Testis (tissue), 2 donors: ENCODE measurements at regions not wholly inside any gene's neighbourhood (a gene's known extent, or its start where the extent isn't known, plus 50 kb on each side); places are given as distances from the start of the nearest gene placed in this dataset.

Experiments used
- DNase-seq: peaks from one replicate; pipeline ENCODE4 v3.0.0-alpha.2; 2019
- H3K27ac ChIP-seq, 2 donors: fragments of 200-600 bp; sonication (generic); one replicate each; pipeline ENCODE4 v1.5.1; 2019
- H3K27me3 ChIP-seq: fragments of 200-600 bp; sonication (generic); one replicate; pipeline ENCODE4 v1.5.1; 2019
- H3K36me3 ChIP-seq: fragments of 200-600 bp; sonication (generic); one replicate; pipeline ENCODE4 v1.5.1; 2017; ENCODE audit warnings: low read depth; ENCODE audit errors: missing control alignments
- H3K4me1 ChIP-seq: fragments of 200-600 bp; sonication (generic); one replicate; pipeline ENCODE4 v1.5.1; 2019
- H3K4me3 ChIP-seq, 2 donors: fragments of 200-600 bp; sonication (generic); one replicate each; pipeline ENCODE4 v1.5.1; 2017 to 2019
- H3K9me3 ChIP-seq: fragments of 200-600 bp; sonication (generic); one replicate; pipeline ENCODE4 v1.5.1; 2017
- POLR2A ChIP-seq: fragments of 450-650 bp; IDR thresholded peaks from one replicate; pipeline ENCODE4 v1.6.1; 2017; ENCODE audit warnings: antibody characterized with exemption, mild to moderate bottlenecking, moderate library complexity
- WGBS, 2 donors: methylation state at CpG; one replicate each; pipeline ENCODE4 v1.1.5; 2018; 5-methylcytosine and 5-hydroxymethylcytosine counted together
- intact Hi-C: fragments of 100-400 bp; cut with DNase I; formaldehyde crosslinking; loops from one replicate; pipeline ENCODE4 v1.15.1; 2023; ENCODE audit warnings: low total_unique reads
- TF ChIP-seq, protein P1 (sequence below), 3 experiments: fragments of 450-650 bp in 2 of 3; fragments of 200-600 bp in 1 of 3; sonication (generic) in 1 of 3; IDR thresholded peaks; one replicate each; pipeline ENCODE4 v1.5.1; 2016 to 2019; ENCODE audit warnings: antibody characterized with exemption in 3 of 3, mild to moderate bottlenecking in 2 of 3, moderate library complexity in 1 of 3

DNA sequence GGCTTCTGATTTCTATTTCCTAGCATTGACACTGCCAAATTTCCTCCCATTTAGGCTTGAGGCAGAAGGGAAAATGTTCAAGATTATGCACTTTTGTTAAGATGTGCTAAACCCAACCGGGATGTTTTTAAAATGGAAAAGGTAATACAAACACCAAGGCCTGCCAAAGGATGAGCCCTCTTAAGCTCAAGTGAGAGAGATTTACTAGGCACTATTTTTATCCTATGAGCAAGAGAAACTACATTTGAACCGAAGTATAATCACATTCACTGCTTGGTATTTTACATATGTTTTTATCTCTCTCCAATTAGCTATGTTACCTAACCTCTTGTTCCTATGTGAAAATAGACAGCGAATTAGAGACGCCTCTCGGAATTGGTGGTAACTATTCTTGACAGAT is 295.8 kb downstream of the GABRB3 start:
- Histone ChIP-seq H3K27ac (no peak overlapping the region), H3K4me3 (no peak overlapping the region), H3K4me1 (no peaks in the 10 kb centered on the region), H3K9me3 (no peaks in the 10 kb centered on the region), H3K36me3 (no peaks in the 10 kb centered on the region), H3K27me3 (no peaks in the 10 kb centered on the region)
- TF ChIP-seq, protein P1, sequence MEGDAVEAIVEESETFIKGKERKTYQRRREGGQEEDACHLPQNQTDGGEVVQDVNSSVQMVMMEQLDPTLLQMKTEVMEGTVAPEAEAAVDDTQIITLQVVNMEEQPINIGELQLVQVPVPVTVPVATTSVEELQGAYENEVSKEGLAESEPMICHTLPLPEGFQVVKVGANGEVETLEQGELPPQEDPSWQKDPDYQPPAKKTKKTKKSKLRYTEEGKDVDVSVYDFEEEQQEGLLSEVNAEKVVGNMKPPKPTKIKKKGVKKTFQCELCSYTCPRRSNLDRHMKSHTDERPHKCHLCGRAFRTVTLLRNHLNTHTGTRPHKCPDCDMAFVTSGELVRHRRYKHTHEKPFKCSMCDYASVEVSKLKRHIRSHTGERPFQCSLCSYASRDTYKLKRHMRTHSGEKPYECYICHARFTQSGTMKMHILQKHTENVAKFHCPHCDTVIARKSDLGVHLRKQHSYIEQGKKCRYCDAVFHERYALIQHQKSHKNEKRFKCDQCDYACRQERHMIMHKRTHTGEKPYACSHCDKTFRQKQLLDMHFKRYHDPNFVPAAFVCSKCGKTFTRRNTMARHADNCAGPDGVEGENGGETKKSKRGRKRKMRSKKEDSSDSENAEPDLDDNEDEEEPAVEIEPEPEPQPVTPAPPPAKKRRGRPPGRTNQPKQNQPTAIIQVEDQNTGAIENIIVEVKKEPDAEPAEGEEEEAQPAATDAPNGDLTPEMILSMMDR (IDR thresholded peaks at IDR 0.05): no peak
- TF ChIP-seq POLR2A: no peak
- intact Hi-C loops: no loop called here
- WGBS, 2 donors: 69 to 71% methylated on average over 5 of the region's 5 CpGs
- no peak for DNase-seq

DNA sequence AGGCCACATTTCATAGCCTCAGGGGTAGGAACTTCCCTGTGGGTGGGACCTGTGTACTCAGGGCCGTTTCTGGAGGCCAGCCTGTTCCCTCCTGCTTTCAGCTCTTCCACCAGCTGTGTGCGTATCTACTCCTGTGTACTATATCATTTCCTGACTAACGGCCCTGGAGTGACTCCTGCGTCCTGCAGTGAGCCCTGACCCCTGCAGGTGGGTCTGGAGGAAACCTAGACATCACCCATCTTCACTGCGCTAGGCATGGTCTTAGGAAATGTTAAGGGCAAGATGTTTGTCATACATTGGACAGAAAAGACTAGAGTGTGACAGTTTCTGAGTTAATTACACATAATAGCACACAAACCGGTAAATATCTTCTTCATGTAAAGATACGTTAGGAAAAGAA is 297.3 kb downstream of the GABRB3 start:
- Histone ChIP-seq H3K36me3 (no peaks in the 10 kb centered on the region), H3K9me3 (no peaks in the 10 kb centered on the region), H3K27ac (no peak overlapping the region), H3K4me3 (no peak overlapping the region), H3K4me1 (no peaks in the 10 kb centered on the region), H3K27me3 (no peaks in the 10 kb centered on the region)
- TF ChIP-seq POLR2A: no peak
- TF ChIP-seq, protein P1 (IDR thresholded peaks at IDR 0.05): no peak
- DNase-seq: no peak
- intact Hi-C loops: no loop called here
- 67 to 71% methylated on average over 7 of the region's 7 CpGs for WGBS, 2 donors

DNA sequence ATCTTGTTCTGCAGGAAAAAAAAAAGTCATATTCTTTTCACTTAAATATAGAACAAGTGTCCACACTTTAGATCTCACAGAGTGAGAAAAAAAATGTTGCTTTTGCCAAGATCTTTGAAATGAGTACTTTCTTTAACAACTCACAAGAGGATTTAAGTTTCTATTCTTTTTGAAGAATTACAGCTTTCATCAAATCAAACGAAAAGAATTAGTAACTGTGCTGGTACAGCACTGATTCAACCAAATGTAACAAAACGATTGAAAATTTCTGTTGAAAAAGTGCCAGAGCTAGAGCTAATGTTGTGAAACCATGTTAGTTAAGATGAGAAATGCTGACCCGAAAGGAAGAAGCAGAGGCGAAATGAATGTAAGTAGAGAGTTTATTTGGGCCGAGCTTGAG is 300.2 kb downstream of the GABRB3 start:
- Histone ChIP-seq H3K4me1 (no peaks in the 10 kb centered on the region), H3K27me3 (no peaks in the 10 kb centered on the region), H3K9me3 (no peaks in the 10 kb centered on the region), H3K36me3 (no peaks in the 10 kb centered on the region), H3K4me3 (no peak overlapping the region), H3K27ac (peak overlapping the region in 1 of 2 donors; percentile 29)
- TF ChIP-seq, protein P1 (IDR thresholded peaks at IDR 0.05): no peak
- no peak for TF ChIP-seq POLR2A
- no peak for DNase-seq
- 57 to 66% methylated on average over 5 of the region's 5 CpGs for WGBS, 2 donors
- intact Hi-C loops: no loop called here

DNA sequence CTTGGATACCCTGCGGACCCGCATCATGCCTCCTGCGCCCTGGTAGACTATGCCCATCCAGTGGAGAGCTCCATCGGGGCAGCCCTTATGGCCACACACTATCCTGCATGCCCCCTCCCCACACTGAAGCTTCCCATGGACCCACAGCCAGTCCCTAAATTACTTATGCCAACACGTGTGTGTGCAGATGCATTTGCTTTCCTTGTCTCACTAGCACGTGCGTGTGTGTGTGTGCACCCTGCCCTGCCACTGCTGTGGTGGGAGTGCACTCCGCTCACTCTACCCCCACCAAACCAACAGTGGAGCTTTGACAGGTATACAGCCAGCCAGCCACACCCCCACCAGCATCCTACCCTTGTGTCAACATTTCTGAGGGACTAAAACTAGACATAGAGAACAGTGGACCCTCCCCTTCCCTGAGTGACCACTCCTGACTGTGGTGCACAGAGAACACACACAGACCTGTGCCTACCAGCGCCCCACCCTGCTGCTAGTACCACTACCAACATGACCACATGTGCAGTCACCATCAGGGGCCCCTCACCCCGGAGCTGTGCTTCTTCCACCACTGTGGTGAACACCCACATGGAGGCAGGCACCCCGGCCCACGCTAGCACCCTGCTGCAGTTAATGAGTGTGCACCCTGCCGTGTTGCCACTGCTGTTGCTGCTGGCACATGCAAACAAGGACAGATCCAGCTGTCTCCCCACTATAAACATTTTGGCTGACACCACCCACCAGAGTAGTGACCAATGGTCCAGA is 310.8 kb downstream of the GABRB3 start:
- no peaks in the 10 kb centered on the region for H3K36me3 ChIP-seq
- TF ChIP-seq, protein P1 (IDR thresholded peaks at IDR 0.05): no peak
- TF ChIP-seq POLR2A: no peak

DNA sequence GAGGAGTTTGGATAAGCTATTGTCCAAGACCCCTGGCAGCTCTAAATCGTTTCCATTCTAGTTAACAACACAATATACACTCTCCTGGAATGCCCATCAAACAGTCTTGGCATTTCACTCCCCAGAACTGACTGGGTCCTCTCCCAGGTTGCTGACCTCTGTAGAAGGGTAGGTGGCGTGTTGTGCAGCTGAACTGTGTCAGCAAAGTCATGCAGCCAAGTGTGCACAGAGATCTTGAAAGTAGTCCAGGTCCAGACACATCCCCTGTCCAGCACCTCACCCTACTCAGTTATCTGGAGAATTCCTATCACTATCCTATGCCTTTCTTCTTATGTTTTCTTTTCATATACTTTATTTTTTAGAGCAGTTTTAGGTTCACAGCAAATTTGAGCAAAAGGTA is 312.7 kb downstream of the GABRB3 start:
- 53 to 68% methylated on average over 2 of the region's 2 CpGs for WGBS, 2 donors
- Histone ChIP-seq H3K4me1 (no peaks in the 10 kb centered on the region), H3K36me3 (no peaks in the 10 kb centered on the region), H3K9me3 (no peaks in the 10 kb centered on the region), H3K27ac (no peak overlapping the region), H3K4me3 (no peak overlapping the region), H3K27me3 (no peaks in the 10 kb centered on the region)
- DNase-seq: no peak
- intact Hi-C loops: no loop called here
- TF ChIP-seq, protein P1 (IDR thresholded peaks at IDR 0.05): no peak
- TF ChIP-seq POLR2A: no peak

More for the DNA sequence above, 310.8 kb downstream of the GABRB3 start:
- Histone ChIP-seq H3K27ac (no peak overlapping the region), H3K27me3 (no peaks in the 10 kb centered on the region), H3K9me3 (no peaks in the 10 kb centered on the region), H3K4me3 (no peak overlapping the region), H3K4me1 (no peaks in the 10 kb centered on the region)
- intact Hi-C loops: no loop called here
- no peak for DNase-seq
- WGBS, 2 donors: 84 to 92% methylated on average over 9 to 13 of the region's 13 CpGs
